ENCODE measurements at regions not wholly inside any gene's neighbourhood (a gene's known extent, or its start where the extent isn't known, plus 50 kb on each side); places are given as distances from the start of the nearest gene placed in this dataset.
A peak's percentile ranks its signal among the peaks of the same experiment; 100 is the strongest.

DNA sequence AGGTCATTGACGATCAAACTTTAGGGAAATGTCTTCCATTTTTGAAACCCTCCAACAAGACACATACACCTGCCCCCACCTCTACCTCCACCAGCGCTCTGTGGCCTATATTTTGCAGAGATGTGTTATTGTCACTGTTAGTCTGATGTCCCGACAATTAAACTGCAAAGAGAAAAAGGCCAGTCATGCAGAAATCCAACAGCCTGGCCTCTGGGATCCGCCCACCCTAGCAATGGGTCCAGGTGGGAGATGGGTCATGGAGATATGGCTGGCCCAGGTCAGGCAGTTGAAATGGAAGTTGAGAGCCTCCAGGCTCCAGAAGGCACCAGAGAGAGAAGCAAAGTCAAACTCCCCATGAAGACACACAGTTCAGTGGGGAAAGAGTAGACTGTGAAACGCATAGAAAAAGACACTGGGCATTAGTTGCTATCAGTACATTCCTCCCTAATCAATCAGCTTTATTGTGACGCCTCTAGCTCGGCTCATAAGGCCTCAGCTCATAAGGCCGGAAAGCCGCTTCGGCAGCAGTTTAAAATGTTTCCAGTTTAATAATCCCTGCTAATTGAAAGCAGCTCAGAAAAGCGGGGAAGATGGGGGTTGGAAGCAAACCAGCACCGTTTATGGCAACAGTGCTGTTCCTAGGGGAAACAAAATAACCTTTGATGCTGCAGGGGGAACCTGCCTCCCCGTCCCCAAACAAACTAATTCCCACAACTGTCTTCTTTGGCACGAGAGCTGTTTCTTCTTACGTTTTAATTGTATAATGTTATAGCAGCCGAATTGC lies 239.7 kb upstream of the ZNF507 start:
- peak; percentile 46 for DNase-seq (ENCODE audit: low read depth)
- no peak for TF ChIP-seq CTCF (conservative IDR thresholded peaks at IDR 0.05; ENCODE audit: low read depth, low read length)
- no peak overlapping the region for H3K4me3 ChIP-seq (ENCODE audit: low read length)

- no peak for DNase-seq (ENCODE audit: low read depth)
- no peak overlapping the region for H3K4me3 ChIP-seq (ENCODE audit: low read length)
- TF ChIP-seq CTCF (conservative IDR thresholded peaks at IDR 0.05; ENCODE audit: low read depth, low read length): no peak
Observed at GRCh38 chr19:32122258-32122657, 223.2 kb upstream of the ZNF507 start.

DNA sequence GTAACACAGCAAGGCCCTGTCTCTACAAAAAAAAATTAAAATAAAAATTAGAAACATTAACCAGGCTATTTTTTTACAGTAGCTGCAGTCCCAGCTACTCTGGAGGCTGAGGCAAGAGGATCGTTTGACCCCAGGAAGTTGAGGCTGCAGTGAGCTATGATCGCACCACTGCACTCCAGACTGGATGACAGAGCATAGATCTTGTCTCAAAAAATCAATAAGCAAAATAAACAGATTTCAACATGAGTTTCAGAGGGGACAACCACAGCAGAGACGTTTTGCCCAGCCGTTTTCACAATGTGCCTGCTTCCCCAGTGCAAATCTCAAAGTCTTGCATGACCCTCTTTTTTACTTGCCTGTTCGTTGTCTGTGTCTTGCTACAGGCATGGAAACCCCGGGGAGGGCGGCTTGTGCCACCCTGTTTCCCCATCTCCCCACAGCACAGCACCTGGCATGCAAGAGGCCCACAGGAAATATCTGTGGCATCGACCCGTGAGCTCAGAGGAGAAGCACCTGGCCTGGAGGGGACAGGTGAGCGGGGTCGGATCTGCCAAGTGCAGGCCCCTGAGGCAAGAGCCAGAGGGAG lies 222.0 kb upstream of the ZNF507 start:
- no peak overlapping the region for H3K4me3 ChIP-seq (ENCODE audit: low read length)
- DNase-seq (ENCODE audit: low read depth): no peak
- no peak for TF ChIP-seq CTCF (conservative IDR thresholded peaks at IDR 0.05; ENCODE audit: low read depth, low read length)

DNA sequence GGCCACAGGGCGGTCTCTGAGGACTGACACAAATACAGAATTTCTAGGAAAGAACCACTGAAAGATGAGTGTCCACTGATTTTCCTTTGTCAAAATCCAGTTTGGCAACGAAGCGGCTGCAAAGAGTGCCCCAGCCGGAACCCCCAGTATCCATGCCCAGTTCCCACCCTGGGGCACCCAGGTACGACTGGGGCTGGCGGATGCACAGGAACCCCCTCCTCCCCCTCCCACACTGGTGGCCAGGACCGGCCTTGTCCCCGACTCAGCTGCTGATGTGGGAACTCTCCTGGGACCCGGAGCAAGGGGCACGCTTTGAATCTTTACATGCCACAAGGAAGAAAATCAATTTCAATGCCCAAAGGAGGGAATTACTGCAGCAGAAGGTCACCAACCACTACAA lies 220.8 kb upstream of the ZNF507 start:
- TF ChIP-seq CTCF (conservative IDR thresholded peaks at IDR 0.05; ENCODE audit: low read depth, low read length): no peak
- DNase-seq (ENCODE audit: low read depth): no peak
- no peak overlapping the region for H3K4me3 ChIP-seq (ENCODE audit: low read length)

GRCh38 chr19:32129141-32129540 lies 216.3 kb upstream of the ZNF507 start:
- no peak for TF ChIP-seq CTCF (conservative IDR thresholded peaks at IDR 0.05; ENCODE audit: low read depth, low read length)
- H3K4me3 ChIP-seq (ENCODE audit: low read length): no peak overlapping the region
- DNase-seq (ENCODE audit: low read depth): no peak

- no peak overlapping the region for H3K4me3 ChIP-seq (ENCODE audit: low read length)
- TF ChIP-seq CTCF (conservative IDR thresholded peaks at IDR 0.05; ENCODE audit: low read depth, low read length): no peak
Observed at GRCh38 chr19:32130332-32130731, 215.1 kb upstream of the ZNF507 start.

DNA sequence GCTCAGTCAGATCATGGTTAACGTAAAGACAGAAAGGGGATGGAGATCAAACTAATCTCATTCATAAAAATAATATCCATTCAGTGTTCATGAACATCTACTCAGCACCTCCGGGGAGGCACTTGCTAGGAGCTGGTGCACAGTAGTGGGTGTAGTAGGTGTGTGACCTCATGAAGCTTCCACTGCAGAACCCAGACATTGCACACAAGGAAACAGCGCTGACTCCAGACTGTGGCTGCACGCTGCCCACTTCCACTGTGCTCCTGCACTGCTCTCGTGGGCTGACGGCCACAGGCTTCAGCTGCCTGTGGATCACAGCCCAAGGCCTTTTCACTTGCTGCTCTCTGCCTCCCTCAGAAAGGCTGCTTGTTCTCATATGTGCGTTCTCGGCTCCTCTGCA lies 214.4 kb upstream of the ZNF507 start:
- DNase-seq (ENCODE audit: low read depth): no peak
- no peak for TF ChIP-seq CTCF (conservative IDR thresholded peaks at IDR 0.05; ENCODE audit: low read depth, low read length)
- no peak overlapping the region for H3K4me3 ChIP-seq (ENCODE audit: low read length)

More at GRCh38 chr19:32130332-32130731, 215.1 kb upstream of the ZNF507 start:
- DNase-seq (ENCODE audit: low read depth): no peak
